ENCODE measurements at regions not wholly inside any gene's neighbourhood (a gene's known extent, or its start where the extent isn't known, plus 50 kb on each side); places are given as distances from the start of the nearest gene placed in this dataset.

DNA sequence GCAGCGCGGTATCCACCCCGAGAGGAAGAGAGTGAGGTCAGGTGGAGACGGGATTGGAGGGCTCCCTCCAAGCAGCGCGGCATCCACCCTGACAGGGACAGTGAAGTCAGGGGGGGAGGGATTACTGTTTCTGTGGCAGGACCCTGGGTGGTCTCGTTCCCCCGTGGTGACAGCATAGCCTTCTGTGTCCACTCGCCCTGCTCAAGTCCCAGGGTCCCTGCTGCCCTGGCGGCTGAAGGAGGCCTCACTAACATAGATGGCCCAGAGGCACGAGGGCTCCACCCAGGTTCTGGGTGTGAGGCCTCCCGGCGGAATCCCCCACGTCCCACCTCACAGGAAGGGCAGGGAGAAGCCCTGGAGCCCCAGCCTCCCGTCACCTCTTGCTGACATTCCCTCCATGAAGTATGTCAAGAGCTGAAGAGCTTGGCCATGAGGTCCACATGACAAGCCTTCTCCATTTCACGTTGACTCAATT lies 636.1 kb downstream of the BRD1 start:
- Histone ChIP-seq H3K36me3 (no peaks in the 10 kb centered on the region), H3K4me1 (peaks cover 0 to 4% (median 0%) of the 10 kb centered on the region in 6 donors), H3K9me3 (no peaks in the 10 kb centered on the region), H3K27ac (no peak overlapping the region), H3K27me3 (replicated peaks in 1 of 7) (peaks cover 0 to 33% (median 0%) of the 10 kb centered on the region in 7 donors), H3K4me3 (no peak overlapping the region)
- intact Hi-C loops (cut with DNase I; ENCODE audit: low total_unique reads), result no loop called here
- WGBS, 5 donors, result 77 to 82% (median 81%) methylated on average over 12 to 16 of the region's 16 CpGs
- DNase-seq, result peak; percentile 67
- TF ChIP-seq POLR2A (IDR thresholded peaks at IDR 0.05), result no peak
- no peak for TF ChIP-seq POLR2AphosphoS5 (IDR thresholded peaks at IDR 0.05)
- no peak for TF ChIP-seq CTCF (IDR thresholded peaks at IDR 0.05 in 8 of 11, conservative IDR thresholded peaks at IDR 0.05 in 3 of 11)

DNA sequence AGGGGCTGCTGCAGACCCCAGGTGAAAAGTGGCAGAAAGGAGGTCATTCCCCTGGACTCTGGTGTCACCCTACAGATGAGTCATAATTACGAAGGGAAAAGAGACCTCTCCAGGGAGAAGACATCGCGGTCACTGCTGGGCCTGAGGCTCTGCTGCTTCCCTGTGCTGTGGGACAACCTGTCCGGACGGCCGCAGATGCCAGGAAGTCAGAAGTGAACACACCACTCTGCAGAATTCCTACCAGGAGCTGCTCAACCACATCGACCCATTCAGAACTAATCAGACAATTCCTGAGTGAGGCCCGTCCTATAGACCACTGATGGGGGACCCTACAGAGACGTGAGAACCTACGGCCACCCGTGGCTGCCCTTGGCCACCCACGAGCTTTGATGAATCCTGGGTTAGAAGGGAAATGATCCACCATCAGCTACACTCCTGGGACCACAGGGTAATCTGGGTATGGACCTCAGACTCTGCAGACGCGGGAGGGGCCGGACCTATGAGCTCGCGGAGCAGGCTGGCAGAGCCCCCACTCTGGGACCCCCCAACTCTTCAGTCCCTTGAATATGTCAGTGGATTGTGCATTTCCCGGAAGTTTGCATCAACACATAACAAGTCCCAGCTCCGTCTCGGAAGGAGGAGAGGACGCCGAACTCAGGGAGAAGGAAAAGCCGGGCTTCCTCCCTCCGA lies 636.7 kb downstream of the BRD1 start:
- intact Hi-C loops (cut with DNase I; ENCODE audit: low total_unique reads), result no loop called here
- peak; percentile 38 for DNase-seq
- Histone ChIP-seq H3K9me3 (no peaks in the 10 kb centered on the region), H3K36me3 (no peaks in the 10 kb centered on the region), H3K4me3 (no peak overlapping the region), H3K27ac (no peak overlapping the region), H3K4me1 (peaks cover 0 to 4% (median 0%) of the 10 kb centered on the region in 6 donors), H3K27me3 (replicated peaks in 1 of 7) (peaks cover 0 to 32% (median 0%) of the 10 kb centered on the region in 7 donors)
- TF ChIP-seq POLR2AphosphoS5 (IDR thresholded peaks at IDR 0.05), result no peak
- TF ChIP-seq POLR2A (IDR thresholded peaks at IDR 0.05), result no peak
- TF ChIP-seq CTCF (IDR thresholded peaks at IDR 0.05 in 8 of 11, conservative IDR thresholded peaks at IDR 0.05 in 3 of 11), result no peak
- 80 to 85% (median 83%) methylated on average over 24 of the region's 24 CpGs for WGBS, 5 donors

GRCh38 chr22:49189871-49190270 lies 637.8 kb downstream of the BRD1 start:
- no peak overlapping the region for H3K4me3 ChIP-seq
- peak; percentile 55 for DNase-seq
- intact Hi-C loops (cut with DNase I; ENCODE audit: low total_unique reads), result no loop called here
- 81 to 91% (median 87%) methylated on average over 14 of the region's 14 CpGs for WGBS, 5 donors
- no peaks in the 10 kb centered on the region for H3K36me3 ChIP-seq
- H3K27me3 ChIP-seq (replicated peaks in 1 of 7), result peaks cover 0 to 36% (median 0%) of the 10 kb centered on the region in 7 donors
- H3K27ac ChIP-seq, result no peak overlapping the region
- no peak for TF ChIP-seq POLR2AphosphoS5 (IDR thresholded peaks at IDR 0.05)
- TF ChIP-seq CTCF (IDR thresholded peaks at IDR 0.05 in 8 of 11, conservative IDR thresholded peaks at IDR 0.05 in 3 of 11), result no peak
- TF ChIP-seq POLR2A (IDR thresholded peaks at IDR 0.05), result no peak
- peaks cover 0 to 4% (median 0%) of the 10 kb centered on the region in 6 donors for H3K4me1 ChIP-seq
- H3K9me3 ChIP-seq, result no peaks in the 10 kb centered on the region

DNA sequence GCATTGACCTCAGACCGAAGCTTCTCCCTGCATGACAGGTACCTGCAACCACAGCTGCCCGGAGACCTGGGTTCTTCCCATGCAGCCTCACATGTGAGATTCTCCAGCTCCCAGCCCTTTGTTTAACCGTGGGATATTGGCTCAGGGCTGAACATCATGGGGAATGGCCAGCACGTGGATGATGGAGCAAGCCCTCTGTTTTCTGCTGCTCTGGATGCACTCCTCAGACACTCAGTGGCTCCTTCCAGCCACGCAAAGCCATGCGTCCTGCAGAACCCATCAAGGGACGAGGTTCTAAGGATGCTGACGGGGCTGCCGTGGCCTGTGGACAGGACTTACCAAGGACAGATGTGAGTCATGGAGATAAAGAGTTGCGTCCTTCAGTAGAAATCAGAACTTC lies 639.1 kb downstream of the BRD1 start:
- no peak for TF ChIP-seq CTCF (IDR thresholded peaks at IDR 0.05 in 8 of 11, conservative IDR thresholded peaks at IDR 0.05 in 3 of 11)
- TF ChIP-seq POLR2A (IDR thresholded peaks at IDR 0.05), result no peak
- TF ChIP-seq POLR2AphosphoS5 (IDR thresholded peaks at IDR 0.05), result no peak
- WGBS, 5 donors, result 83 to 92% (median 90%) methylated on average over 8 to 10 of the region's 10 CpGs
- H3K27ac ChIP-seq, result no peak overlapping the region
- no peaks in the 10 kb centered on the region for H3K9me3 ChIP-seq
- no peaks in the 10 kb centered on the region for H3K36me3 ChIP-seq
- peaks cover 0 to 44% (median 0%) of the 10 kb centered on the region in 7 donors for H3K27me3 ChIP-seq (replicated peaks in 1 of 7)
- H3K4me1 ChIP-seq, result peaks cover 0 to 4% (median 0%) of the 10 kb centered on the region in 6 donors
- intact Hi-C loops (cut with DNase I; ENCODE audit: low total_unique reads), result no loop called here
- DNase-seq, result peak; percentile 47
- H3K4me3 ChIP-seq, result no peak overlapping the region

All from spleen (tissue), 11 donors.